Activated T-cell treated with anti-CD3 and anti-CD28 coated beads for 4 hours (primary cell): ENCODE measurements at regions not wholly inside any gene's neighbourhood (a gene's known extent, or its start where the extent isn't known, plus 50 kb on each side); places are given as distances from the start of the nearest gene placed in this dataset.

Source experiments
- DNase-seq: peaks from one replicate; pipeline ENCODE4 v3.0.0-alpha.2; 2020

GRCh38 chr10:4661511-4662255 lies 164.3 kb upstream of the AKR1E2 start:
- no peak for DNase-seq

GRCh38 chr10:4658777-4659176 lies 167.2 kb upstream of the AKR1E2 start:
- no peak for DNase-seq

GRCh38 chr10:4656576-4657194 lies 169.3 kb upstream of the AKR1E2 start:
- peak; percentile 31 for DNase-seq

- no peak for DNase-seq
Measured at GRCh38 chr10:4655879-4656278, 170.1 kb upstream of the AKR1E2 start.

GRCh38 chr10:4655406-4655805 lies 170.6 kb upstream of the AKR1E2 start:
- no peak for DNase-seq

GRCh38 chr10:4654496-4654895 lies 171.5 kb upstream of the AKR1E2 start:
- no peak for DNase-seq

- DNase-seq, result no peak
Measured at GRCh38 chr10:4653160-4653559, 172.8 kb upstream of the AKR1E2 start.

GRCh38 chr10:4652111-4653010 lies 173.6 kb upstream of the AKR1E2 start:
- DNase-seq, result no peak

GRCh38 chr10:4651404-4652037 lies 174.5 kb upstream of the AKR1E2 start:
- no peak for DNase-seq

GRCh38 chr10:4650582-4650981 lies 175.4 kb upstream of the AKR1E2 start:
- DNase-seq, result no peak

GRCh38 chr10:4649886-4650508 lies 176.0 kb upstream of the AKR1E2 start:
- no peak for DNase-seq

- DNase-seq, result no peak
Measured at GRCh38 chr10:4649471-4649870, 176.5 kb upstream of the AKR1E2 start.

GRCh38 chr10:4648999-4649398 lies 177.0 kb upstream of the AKR1E2 start:
- DNase-seq, result no peak

- no peak for DNase-seq
Measured at GRCh38 chr10:4647109-4647785, 178.8 kb upstream of the AKR1E2 start.

GRCh38 chr10:4646547-4646946 lies 179.5 kb upstream of the AKR1E2 start:
- no peak for DNase-seq

- DNase-seq, result no peak
Measured at GRCh38 chr10:4645836-4646235, 180.2 kb upstream of the AKR1E2 start.

GRCh38 chr10:4643471-4643870 lies 182.5 kb upstream of the AKR1E2 start:
- no peak for DNase-seq

GRCh38 chr10:4639960-4640359 lies 186.0 kb upstream of the AKR1E2 start:
- DNase-seq, result no peak

GRCh38 chr10:4638099-4638498 lies 187.9 kb upstream of the AKR1E2 start:
- no peak for DNase-seq

GRCh38 chr10:4637657-4638056 lies 188.3 kb upstream of the AKR1E2 start:
- DNase-seq, result no peak

- DNase-seq, result no peak
Measured at GRCh38 chr10:4635883-4636282, 190.1 kb upstream of the AKR1E2 start.

- DNase-seq, result no peak
Measured at GRCh38 chr10:4635388-4635787, 190.6 kb upstream of the AKR1E2 start.
